SK-N-DZ (cell line): ENCODE measurements at regions not wholly inside any gene's neighbourhood (a gene's known extent, or its start where the extent isn't known, plus 50 kb on each side); places are given as distances from the start of the nearest gene placed in this dataset.
"Not testable (repeated sequence)": the region's sequence is repeated elsewhere in the genome, so short reads cannot be mapped to it uniquely, and the experiment has no call there.

Experiments used
- DNase-seq: peaks from one replicate; pipeline ENCODE4 v3.0.0-alpha.2; 2015; ENCODE audit warnings: low spot score

GRCh38 chr6:141252828-141253608, 879.7 kb upstream of the GJE1 start:
- no peak for DNase-seq

- no peak for DNase-seq
These were observed 881.4 kb upstream of the GJE1 start for GRCh38 chr6:141251286-141251685.

GRCh38 chr6:141248021-141248799, 884.5 kb upstream of the GJE1 start:
- DNase-seq = no peak

DNA sequence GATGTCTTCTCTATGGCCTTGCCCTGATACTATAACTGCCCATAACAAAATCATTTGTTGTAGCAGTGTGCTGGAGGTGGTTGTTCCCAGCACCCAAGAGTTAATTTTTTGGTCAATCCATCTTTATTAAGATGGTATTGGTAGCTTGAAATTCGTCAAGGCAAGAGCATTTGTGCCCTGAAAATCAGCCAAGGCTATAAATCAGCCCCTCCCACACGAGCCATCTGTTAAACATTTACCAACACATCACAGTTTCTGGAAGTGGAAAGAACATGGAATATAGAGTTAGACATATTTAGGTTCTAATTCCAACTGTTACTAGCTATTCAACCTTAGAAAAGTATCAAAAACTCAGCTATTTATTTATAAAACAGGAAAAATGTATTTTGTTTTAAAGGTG, 888.4 kb upstream of the GJE1 start:
- no peak for DNase-seq

DNA sequence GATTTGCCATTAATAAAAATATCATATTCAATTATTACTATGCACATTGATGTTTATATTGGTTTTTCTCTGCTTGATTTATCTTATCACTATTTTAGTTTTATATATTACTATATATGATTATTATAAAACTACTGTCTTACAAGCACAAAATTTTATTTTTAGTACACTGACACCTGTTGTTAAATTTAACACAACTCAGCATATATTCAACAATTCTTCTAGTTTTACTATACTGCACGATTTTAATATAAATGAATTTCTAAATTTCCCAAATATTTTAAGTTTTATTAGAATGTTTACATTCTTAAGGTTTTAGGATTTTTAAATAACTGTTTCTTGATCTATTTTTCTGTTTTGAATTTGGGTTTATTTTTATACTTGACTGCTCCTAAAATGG, 889.8 kb upstream of the GJE1 start:
- no peak for DNase-seq

DNA sequence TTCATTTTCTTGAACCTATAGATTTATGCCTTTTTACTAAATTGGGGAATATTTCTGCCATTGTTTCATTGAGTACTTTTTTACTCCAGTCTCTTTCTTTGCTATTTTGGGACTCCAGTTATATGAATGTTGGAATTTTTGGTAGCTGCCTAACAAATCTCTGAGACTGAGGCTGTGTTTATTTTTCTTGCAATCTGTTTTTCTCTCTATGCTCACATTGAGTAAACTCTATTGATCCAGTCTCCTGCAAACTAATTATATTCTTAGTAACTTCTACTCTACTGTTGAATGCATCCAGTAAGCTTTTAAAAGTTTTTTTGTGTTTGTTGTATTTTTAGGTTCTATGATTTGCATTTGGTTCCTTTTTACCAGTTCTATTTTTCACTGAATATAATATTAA, 903.4 kb upstream of the GJE1 start:
- no peak for DNase-seq

DNA sequence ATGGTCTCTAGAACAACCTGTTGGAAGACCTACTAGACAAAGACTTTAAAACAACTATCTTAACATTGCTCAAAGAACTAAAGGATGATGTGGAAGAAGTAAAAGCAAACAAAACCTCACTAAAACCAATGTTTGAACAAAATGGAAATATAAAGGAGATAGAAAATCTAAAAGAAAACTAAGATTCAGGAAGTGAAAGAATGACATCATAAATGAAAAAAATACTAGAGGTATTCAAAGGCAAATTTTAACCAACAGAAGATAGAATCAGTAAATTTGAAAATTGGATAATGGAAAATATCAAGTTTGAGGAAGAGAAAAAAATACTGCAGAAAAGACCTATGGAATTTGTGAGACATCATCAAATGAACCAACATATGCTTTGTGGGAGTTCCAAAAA, 914.1 kb upstream of the GJE1 start:
- no peak for DNase-seq

GRCh38 chr6:141216726-141217125, 916.0 kb upstream of the GJE1 start:
- no peak for DNase-seq

DNA sequence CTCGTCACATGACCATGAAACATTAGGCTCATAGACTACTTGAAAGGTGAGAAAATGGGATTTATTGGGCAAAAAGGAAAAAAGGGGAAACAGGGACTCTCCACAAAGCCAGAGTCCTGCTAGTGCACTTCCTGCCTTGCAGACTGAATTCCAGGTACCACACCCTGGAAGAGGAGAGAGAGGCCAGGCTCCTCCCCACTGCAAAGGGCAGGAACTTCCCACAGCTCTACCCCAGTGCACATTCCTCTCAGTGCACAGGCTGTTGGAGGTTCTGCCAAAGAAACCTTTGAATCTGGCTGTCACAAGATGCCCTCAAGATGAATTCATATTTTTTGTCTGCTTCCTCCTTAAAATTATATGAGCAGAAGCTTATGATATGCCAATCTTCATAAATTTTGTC, 920.4 kb upstream of the GJE1 start:
- no peak for DNase-seq

DNA sequence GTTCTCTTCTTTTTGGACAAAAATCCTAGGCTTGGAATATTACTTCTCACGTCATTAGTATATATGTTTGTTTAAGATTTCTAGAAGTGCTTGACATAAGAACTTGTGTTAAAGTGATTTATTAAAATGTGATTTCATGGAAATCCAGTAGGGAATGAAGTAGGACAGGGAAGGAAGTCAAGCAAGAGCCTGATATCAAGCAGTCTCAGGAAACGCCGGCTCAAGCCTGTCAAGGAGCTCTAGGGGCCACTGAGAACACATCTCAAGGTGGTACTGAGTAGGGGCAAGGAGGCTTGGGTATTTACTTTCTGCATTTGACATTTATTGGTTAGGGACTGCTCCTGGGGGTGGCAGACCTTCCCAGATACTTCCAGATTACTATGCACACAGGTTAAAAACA, 920.9 kb upstream of the GJE1 start:
- no peak for DNase-seq

DNA sequence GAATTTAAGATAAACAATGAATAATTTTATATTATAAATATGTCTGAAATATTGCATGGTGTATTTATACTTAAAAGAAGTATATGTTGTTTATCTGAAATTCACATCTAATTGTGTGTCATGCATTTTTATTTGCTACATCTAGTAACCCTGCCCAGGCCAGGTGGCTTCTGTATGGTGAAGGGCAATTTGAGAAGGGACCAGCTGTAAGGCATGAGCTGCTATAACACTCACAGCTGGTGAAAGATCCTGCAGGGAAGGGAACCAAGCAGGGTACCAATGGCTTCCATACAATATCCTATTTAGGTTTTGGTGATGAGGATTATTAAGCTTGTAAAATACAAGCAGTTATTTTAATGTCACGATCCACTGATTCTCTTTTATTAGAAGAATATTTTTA, 921.8 kb upstream of the GJE1 start:
- no peak for DNase-seq

GRCh38 chr6:141209890-141210289, 922.8 kb upstream of the GJE1 start:
- DNase-seq = no peak

DNA sequence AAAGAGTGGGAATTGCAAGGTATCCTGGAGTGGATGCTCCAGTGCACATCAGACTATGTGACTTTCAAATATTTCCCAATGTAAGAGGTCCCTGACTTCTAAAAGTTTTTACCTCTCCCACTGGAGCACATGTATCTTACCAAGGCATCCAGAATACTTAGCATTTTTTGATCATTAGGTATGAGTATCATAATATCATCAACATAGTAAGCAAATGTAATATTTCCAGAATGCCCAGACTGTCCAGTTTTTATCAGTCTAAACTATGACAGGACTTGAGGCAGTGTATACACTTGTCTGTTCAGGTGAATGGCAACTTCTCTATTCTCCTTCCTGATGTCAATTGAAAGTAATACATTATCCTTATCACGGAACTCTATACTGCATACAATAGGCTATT, 924.6 kb upstream of the GJE1 start:
- DNase-seq = no peak

DNA sequence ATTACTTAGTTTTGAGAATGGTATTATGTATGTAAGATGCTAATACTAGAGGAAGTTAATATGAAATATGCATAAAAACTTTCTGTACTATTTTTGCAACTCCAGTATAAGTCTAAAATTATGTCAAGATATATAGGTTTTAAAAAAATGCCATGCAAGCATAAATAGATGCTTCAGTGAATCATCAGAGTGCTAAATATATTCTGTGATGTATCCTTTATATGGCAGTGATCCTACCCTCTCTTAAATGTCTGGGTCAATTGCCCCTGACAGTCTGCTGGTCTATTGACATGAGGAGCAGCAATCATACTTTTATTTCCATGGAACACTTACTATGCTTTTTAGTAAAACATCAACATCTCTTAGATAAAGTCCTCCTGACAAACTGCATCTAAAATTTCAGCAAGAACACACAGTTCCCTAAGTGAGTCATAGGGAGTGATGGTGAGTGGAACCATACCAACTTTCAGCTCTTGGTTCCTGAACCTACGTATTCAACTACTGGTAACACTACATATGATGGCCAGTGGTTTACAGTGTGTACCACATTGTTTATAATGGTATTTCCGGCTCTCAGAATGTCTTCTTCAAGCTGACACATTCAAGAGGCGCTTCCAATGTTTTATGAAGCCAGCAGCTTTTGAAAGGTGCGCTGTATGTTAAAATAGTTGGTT, 928.7 kb upstream of the GJE1 start:
- no peak for DNase-seq

DNA sequence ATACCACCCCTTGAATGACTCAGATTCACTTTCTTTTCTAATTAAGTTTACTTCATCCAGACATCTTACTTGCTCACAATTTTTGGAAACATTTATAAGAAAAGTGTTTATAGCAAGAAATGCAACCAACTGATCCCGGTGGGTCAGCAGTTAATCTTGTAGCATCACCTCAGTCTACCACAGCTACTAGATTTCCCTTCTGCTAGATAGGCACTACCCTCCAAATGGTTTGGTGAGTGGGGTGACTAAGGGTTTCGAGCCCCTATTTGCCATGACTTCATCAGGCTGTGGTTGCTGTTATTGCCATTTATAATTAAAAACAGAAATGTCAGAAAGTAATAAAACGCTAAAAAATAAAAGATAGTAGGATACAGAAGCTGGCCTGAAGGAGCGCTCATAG, 930.1 kb upstream of the GJE1 start:
- no peak for DNase-seq

DNA sequence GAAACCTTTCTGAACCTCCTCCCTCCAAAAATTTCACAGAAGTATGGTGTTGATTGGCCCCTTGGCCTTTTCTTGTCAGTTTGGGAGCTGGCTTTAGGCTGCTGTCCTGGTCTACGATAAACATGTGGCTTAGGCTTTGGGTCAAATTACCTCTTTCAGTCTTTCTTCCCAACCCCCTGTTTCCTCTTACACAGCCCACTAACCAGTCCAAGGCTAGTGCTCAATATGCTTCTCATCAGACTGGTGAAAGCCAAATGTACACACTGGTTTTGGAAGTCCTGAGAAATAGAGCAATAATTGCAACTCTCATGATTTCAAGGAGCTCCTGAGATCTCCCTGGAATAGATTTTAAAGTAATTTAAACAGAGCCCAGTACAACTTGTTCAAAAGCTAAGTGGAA, 933.7 kb upstream of the GJE1 start:
- DNase-seq = no peak

GRCh38 chr6:141195251-141195832, 937.4 kb upstream of the GJE1 start:
- peak; percentile 5 for DNase-seq

GRCh38 chr6:141183368-141183767, 949.4 kb upstream of the GJE1 start:
- no peak for DNase-seq

GRCh38 chr6:141175458-141175857, 957.3 kb upstream of the GJE1 start:
- DNase-seq = not testable (repeated sequence)

- no peak for DNase-seq
These were observed 957.8 kb upstream of the GJE1 start for GRCh38 chr6:141174932-141175331.

DNA sequence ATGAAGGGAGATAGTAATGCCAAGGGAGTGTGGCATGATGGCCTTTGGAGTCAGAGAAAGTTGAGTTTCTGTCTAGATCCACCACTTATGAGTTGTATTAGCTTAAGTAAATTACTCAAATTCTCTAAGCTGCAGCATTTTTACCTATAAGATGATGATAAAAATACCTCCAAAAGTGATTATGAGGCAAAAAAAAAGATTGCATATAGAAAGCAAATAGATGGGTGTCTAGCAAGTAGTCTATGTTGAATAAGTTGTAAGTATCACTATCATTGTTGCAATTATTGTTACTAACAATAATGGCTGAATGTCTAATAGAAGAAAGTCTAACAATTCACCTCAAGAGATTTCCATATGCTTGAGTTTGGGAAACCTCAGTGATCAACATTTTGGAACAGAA, 959.2 kb upstream of the GJE1 start:
- DNase-seq = no peak

DNA sequence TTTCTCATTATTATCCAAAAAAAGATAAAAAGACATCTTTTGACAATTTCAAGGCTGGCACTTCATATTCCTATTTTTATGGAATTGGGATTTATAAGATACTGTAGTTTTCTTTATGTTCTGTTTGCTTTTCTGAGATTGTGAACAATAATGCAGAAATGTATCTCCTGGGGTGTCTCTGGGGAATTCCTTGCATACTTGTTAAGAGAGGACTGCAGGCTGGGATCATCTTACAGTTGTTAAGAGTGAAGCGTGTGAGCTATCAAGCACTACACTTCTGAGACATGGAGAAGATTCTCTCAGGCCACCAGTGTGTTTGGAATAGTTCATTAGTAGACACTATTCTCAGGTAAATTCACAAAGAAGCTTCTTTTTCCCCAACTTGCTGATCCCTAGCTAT, 963.3 kb upstream of the GJE1 start:
- no peak for DNase-seq
